ENCODE measurements at regions not wholly inside any gene's neighbourhood (a gene's known extent, or its start where the extent isn't known, plus 50 kb on each side); places are given as distances from the start of the nearest gene placed in this dataset.

DNA sequence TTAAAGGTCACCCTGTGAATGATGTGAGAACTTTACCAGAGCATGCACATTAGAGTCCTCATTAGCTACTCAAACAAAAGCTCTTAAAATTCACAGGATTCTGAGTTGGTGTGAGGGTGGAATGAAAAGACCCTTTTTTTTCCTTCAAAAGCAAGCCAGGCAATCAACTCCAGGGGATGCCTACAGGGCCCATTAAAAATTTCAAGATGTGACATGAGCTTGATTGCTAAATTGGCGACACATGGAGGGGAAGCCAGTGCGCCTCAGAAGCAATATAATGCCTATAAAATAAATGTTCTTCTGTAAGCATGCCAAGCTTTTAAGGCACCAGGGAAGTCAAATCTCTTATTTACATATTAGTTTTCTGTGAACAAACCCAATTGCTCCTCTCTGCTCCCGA lies 328.8 kb upstream of the SUCLG2 start:
- no peak for TF ChIP-seq FOXP2 (optimal IDR thresholded peaks at IDR 0.05; ENCODE audit: borderline replicate concordance, extremely low read depth, extremely low read length, insufficient read depth)
- TF ChIP-seq POLR2AphosphoS5 (IDR thresholded peaks at IDR 0.05; ENCODE audit: low read depth, low read length): no peak
- no peak for TF ChIP-seq TAF1 (IDR thresholded peaks at IDR 0.05; ENCODE audit: borderline replicate concordance, insufficient read depth, low read length)
- no peak for TF ChIP-seq SIN3A (IDR thresholded peaks at IDR 0.05; ENCODE audit: borderline replicate concordance, insufficient read depth, low read length)

DNA sequence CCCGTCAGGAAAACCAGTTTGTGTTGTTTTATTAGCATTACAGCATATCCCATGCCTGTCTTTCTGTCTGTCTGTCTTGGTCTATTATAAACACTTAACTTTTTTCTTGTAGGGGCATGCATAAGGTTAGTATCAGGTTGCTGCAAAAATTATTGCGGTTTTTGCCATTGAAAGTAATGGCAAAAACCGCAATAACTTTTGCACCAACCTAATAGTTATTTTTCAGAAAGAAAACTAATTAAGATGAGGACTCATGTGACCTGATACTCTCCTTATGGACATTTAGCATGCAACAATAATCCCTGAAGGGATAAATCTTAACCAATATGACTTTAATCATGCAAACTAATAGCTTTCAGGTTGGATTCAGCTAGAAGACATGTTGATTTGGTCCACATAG lies 326.7 kb upstream of the SUCLG2 start:
- TF ChIP-seq, protein P1, sequence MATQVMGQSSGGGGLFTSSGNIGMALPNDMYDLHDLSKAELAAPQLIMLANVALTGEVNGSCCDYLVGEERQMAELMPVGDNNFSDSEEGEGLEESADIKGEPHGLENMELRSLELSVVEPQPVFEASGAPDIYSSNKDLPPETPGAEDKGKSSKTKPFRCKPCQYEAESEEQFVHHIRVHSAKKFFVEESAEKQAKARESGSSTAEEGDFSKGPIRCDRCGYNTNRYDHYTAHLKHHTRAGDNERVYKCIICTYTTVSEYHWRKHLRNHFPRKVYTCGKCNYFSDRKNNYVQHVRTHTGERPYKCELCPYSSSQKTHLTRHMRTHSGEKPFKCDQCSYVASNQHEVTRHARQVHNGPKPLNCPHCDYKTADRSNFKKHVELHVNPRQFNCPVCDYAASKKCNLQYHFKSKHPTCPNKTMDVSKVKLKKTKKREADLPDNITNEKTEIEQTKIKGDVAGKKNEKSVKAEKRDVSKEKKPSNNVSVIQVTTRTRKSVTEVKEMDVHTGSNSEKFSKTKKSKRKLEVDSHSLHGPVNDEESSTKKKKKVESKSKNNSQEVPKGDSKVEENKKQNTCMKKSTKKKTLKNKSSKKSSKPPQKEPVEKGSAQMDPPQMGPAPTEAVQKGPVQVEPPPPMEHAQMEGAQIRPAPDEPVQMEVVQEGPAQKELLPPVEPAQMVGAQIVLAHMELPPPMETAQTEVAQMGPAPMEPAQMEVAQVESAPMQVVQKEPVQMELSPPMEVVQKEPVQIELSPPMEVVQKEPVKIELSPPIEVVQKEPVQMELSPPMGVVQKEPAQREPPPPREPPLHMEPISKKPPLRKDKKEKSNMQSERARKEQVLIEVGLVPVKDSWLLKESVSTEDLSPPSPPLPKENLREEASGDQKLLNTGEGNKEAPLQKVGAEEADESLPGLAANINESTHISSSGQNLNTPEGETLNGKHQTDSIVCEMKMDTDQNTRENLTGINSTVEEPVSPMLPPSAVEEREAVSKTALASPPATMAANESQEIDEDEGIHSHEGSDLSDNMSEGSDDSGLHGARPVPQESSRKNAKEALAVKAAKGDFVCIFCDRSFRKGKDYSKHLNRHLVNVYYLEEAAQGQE (IDR thresholded peaks at IDR 0.05; ENCODE audit: insufficient read depth in 1 of 2, low read depth in 2 of 2, low read length in 2 of 2): no peak

DNA sequence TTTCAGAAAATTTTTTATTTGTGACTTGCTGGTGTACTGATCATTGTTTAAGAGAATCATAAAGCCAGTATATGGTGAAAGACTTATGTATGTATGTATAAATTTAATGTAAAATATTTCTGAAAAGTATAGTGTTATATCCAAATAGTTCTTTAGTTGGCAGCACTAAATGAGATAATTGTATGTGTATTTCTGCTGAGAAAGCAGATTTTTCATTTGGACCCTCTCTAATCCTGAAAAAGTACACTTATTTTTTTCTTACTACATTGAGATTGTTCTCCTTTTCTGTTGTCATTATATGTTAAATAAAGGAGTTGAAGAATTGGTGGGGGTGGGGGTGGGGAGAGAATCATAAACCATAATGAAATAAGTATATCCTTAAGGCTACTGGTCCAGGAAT lies 324.9 kb upstream of the SUCLG2 start:
- TF ChIP-seq SIN3A (IDR thresholded peaks at IDR 0.05; ENCODE audit: borderline replicate concordance, insufficient read depth, low read length) (no peak), FOXP2 (optimal IDR thresholded peaks at IDR 0.05; ENCODE audit: borderline replicate concordance, extremely low read depth, extremely low read length, insufficient read depth) (no peak), POLR2AphosphoS5 (IDR thresholded peaks at IDR 0.05; ENCODE audit: low read depth, low read length) (no peak), TAF1 (IDR thresholded peaks at IDR 0.05; ENCODE audit: borderline replicate concordance, insufficient read depth, low read length) (no peak)
- TF ChIP-seq, protein P1 (IDR thresholded peaks at IDR 0.05; ENCODE audit: insufficient read depth in 1 of 2, low read depth in 2 of 2, low read length in 2 of 2): no peak

DNA sequence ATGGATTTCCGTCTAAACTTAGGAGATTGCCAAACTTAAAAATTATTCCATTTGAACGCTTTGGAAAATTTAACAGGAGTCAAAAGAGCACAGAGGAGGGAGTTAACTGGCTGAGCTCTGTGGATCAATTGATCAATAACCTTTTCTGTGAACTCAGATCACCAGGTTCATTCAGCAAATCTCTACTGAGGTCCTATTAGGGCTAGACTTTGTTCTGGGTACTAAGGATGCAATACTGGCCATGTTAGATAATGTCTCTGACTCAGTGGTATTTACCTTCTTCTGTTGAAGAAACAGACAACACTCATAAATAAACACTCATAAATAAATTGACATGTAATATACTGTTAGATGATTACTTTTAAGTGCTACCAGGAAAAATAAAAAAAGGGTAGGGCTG lies 323.4 kb upstream of the SUCLG2 start:
- TF ChIP-seq POLR2AphosphoS5 (IDR thresholded peaks at IDR 0.05; ENCODE audit: low read depth, low read length) (no peak), FOXP2 (optimal IDR thresholded peaks at IDR 0.05; ENCODE audit: borderline replicate concordance, extremely low read depth, extremely low read length, insufficient read depth) (no peak), TAF1 (IDR thresholded peaks at IDR 0.05; ENCODE audit: borderline replicate concordance, insufficient read depth, low read length) (no peak), SIN3A (IDR thresholded peaks at IDR 0.05; ENCODE audit: borderline replicate concordance, insufficient read depth, low read length) (no peak)
- TF ChIP-seq, protein P1 (IDR thresholded peaks at IDR 0.05; ENCODE audit: insufficient read depth in 1 of 2, low read depth in 2 of 2, low read length in 2 of 2): no peak

DNA sequence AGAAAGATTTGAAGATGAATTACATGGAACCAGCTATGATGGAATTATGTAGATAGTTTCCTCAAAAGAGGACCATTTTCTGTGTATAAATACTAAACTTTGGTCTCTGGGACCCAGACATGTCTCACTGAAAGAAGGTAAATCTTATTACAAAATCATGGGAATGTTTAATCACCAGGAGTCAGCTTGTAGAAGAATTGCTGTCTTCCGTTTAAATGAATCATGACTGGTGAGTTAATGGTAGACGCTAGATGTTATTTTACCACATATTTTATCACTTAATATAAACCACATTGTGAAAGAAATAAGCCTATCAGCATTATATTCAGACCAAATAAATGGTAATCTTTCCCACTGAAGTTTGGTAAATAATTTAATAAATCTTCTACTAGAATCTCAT lies 322.3 kb upstream of the SUCLG2 start:
- no peak for TF ChIP-seq TAF1 (IDR thresholded peaks at IDR 0.05; ENCODE audit: borderline replicate concordance, insufficient read depth, low read length)
- TF ChIP-seq SIN3A (IDR thresholded peaks at IDR 0.05; ENCODE audit: borderline replicate concordance, insufficient read depth, low read length): no peak
- TF ChIP-seq, protein P1 (IDR thresholded peaks at IDR 0.05; ENCODE audit: insufficient read depth in 1 of 2, low read depth in 2 of 2, low read length in 2 of 2): no peak
- TF ChIP-seq POLR2AphosphoS5 (IDR thresholded peaks at IDR 0.05; ENCODE audit: low read depth, low read length): no peak
- no peak for TF ChIP-seq FOXP2 (optimal IDR thresholded peaks at IDR 0.05; ENCODE audit: borderline replicate concordance, extremely low read depth, extremely low read length, insufficient read depth)
